ENCODE measurements at regions not wholly inside any gene's neighbourhood (a gene's known extent, or its start where the extent isn't known, plus 50 kb on each side); places are given as distances from the start of the nearest gene placed in this dataset.

DNA sequence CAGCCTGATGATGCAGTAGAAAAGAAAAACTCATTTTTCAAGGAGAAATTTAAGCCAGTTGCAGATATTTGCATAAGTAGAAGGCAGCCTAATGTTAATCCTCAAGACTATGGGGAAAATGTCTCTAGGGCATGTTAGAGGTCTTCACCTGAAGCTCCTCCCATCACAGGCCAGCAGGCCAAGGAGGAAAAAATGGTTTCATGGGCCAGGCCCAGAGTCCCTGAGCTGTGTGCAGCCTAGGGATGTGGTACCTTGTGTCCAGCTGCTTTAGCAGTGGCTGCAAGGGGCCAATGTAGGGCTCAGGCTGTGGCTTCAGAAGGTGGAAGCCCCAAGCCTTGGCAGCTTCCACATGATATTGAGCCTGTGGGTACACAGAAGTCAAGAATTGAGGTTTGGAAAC is 1946.7 kb upstream of the FLRT2 start:
- TF ChIP-seq MYC (IDR thresholded peaks at IDR 0.05; ENCODE audit: low read depth, low read length), result no peak
- TF ChIP-seq, protein P1, sequence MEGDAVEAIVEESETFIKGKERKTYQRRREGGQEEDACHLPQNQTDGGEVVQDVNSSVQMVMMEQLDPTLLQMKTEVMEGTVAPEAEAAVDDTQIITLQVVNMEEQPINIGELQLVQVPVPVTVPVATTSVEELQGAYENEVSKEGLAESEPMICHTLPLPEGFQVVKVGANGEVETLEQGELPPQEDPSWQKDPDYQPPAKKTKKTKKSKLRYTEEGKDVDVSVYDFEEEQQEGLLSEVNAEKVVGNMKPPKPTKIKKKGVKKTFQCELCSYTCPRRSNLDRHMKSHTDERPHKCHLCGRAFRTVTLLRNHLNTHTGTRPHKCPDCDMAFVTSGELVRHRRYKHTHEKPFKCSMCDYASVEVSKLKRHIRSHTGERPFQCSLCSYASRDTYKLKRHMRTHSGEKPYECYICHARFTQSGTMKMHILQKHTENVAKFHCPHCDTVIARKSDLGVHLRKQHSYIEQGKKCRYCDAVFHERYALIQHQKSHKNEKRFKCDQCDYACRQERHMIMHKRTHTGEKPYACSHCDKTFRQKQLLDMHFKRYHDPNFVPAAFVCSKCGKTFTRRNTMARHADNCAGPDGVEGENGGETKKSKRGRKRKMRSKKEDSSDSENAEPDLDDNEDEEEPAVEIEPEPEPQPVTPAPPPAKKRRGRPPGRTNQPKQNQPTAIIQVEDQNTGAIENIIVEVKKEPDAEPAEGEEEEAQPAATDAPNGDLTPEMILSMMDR (IDR thresholded peaks at IDR 0.05; ENCODE audit: low read depth, low read length), result no peak
- TF ChIP-seq POLR2A (IDR thresholded peaks at IDR 0.05; ENCODE audit: extremely low read depth, insufficient read length), result no peak
- TF ChIP-seq, protein P2, sequence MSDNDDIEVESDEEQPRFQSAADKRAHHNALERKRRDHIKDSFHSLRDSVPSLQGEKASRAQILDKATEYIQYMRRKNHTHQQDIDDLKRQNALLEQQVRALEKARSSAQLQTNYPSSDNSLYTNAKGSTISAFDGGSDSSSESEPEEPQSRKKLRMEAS (IDR thresholded peaks at IDR 0.05; ENCODE audit: low read depth, low read length), result no peak
- no peak for DNase-seq (ENCODE audit: low read depth)
- no peak overlapping the region for H3K4me3 ChIP-seq (ENCODE audit: low read depth, low read length)

DNA sequence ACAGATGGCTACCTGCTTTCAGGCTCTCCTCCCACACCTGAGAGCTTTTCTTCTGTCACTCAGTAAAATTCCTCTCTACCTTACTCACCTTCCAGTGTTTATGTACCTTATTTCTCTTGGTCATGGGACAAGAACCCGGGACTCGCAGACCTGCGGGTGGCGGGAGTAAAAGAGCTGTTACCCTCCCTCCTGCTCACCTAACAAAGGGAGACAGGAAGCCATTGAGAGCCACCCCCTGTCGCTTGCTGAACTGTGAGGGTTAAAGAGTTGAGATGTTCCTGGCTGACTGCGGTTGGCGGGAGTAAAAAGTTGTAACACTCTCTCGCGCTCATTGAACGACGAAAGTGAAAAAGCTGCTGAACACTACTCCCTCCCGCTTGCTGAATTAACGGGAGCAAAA is 1935.1 kb upstream of the FLRT2 start:
- DNase-seq (ENCODE audit: low read depth), result no peak
- H3K4me3 ChIP-seq (ENCODE audit: low read depth, low read length), result no peak overlapping the region
- TF ChIP-seq, protein P1 (IDR thresholded peaks at IDR 0.05; ENCODE audit: low read depth, low read length), result no peak
- TF ChIP-seq MYC (IDR thresholded peaks at IDR 0.05; ENCODE audit: low read depth, low read length), result no peak
- TF ChIP-seq, protein P2 (IDR thresholded peaks at IDR 0.05; ENCODE audit: low read depth, low read length), result no peak
- TF ChIP-seq POLR2A (IDR thresholded peaks at IDR 0.05; ENCODE audit: extremely low read depth, insufficient read length), result no peak

- TF ChIP-seq, protein P1 (IDR thresholded peaks at IDR 0.05; ENCODE audit: low read depth, low read length), result no peak
- TF ChIP-seq POLR2A (IDR thresholded peaks at IDR 0.05; ENCODE audit: extremely low read depth, insufficient read length) (no peak), MYC (IDR thresholded peaks at IDR 0.05; ENCODE audit: low read depth, low read length) (no peak)
- TF ChIP-seq, protein P2 (IDR thresholded peaks at IDR 0.05; ENCODE audit: low read depth, low read length), result no peak
- DNase-seq (ENCODE audit: low read depth), result no peak
- H3K4me3 ChIP-seq (ENCODE audit: low read depth, low read length), result no peak overlapping the region
Measured at GRCh38 chr14:83607682-83608081, 1922.3 kb upstream of the FLRT2 start.

DNA sequence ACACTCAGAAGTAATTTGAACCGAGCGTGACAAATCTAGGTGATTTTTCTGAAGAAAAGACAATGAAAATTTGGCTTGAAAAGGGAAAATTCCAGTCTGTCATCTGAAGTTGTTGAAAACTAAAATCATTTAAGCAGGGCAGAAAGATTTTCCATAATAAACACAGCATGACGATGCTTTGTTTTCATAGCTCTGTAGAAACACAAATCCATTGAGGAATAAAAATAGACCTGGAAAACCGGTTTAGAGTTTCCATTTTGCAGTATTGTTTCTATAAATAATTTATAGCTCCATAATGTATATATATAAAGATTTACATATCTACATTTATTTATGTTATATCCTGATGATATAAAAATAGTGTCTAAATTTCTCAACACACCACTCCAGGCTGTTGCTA is 1918.5 kb upstream of the FLRT2 start:
- no peak overlapping the region for H3K4me3 ChIP-seq (ENCODE audit: low read depth, low read length)
- DNase-seq (ENCODE audit: low read depth), result no peak
- TF ChIP-seq POLR2A (IDR thresholded peaks at IDR 0.05; ENCODE audit: extremely low read depth, insufficient read length), result no peak
- no peak for TF ChIP-seq MYC (IDR thresholded peaks at IDR 0.05; ENCODE audit: low read depth, low read length)
- TF ChIP-seq, protein P1 (IDR thresholded peaks at IDR 0.05; ENCODE audit: low read depth, low read length), result no peak
- TF ChIP-seq, protein P2 (IDR thresholded peaks at IDR 0.05; ENCODE audit: low read depth, low read length), result no peak

DNA sequence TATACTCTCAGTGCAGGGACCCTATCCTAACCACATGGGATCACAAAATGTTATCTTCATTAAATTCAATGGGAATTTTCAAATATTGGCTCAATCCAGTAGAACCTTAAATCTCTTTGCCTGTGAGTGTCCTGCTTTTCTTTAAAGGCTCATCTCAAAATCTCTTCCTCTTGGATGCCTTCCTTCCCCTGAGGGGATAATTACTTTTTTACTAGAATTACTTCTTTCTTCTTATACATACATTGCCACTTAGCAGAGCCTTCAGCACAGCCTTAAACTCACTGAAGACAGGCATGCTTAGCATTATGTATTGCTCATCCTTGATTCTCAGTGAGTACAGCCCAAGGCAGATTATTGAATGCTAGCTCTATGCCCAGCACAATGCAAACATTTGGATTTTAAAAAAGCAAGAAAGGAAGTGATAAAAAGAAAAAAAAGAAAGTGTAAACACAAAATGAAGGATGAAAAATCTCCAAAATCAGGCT is 1918.0 kb upstream of the FLRT2 start:
- no peak overlapping the region for H3K4me3 ChIP-seq (ENCODE audit: low read depth, low read length)
- DNase-seq (ENCODE audit: low read depth), result no peak
- TF ChIP-seq, protein P1 (IDR thresholded peaks at IDR 0.05; ENCODE audit: low read depth, low read length), result no peak
- TF ChIP-seq, protein P2 (IDR thresholded peaks at IDR 0.05; ENCODE audit: low read depth, low read length), result no peak
- TF ChIP-seq MYC (IDR thresholded peaks at IDR 0.05; ENCODE audit: low read depth, low read length) (no peak), POLR2A (IDR thresholded peaks at IDR 0.05; ENCODE audit: extremely low read depth, insufficient read length) (no peak)

Measured in NB4 (cell line).